ENCODE measurements at regions not wholly inside any gene's neighbourhood (a gene's known extent, or its start where the extent isn't known, plus 50 kb on each side); places are given as distances from the start of the nearest gene placed in this dataset.

DNA sequence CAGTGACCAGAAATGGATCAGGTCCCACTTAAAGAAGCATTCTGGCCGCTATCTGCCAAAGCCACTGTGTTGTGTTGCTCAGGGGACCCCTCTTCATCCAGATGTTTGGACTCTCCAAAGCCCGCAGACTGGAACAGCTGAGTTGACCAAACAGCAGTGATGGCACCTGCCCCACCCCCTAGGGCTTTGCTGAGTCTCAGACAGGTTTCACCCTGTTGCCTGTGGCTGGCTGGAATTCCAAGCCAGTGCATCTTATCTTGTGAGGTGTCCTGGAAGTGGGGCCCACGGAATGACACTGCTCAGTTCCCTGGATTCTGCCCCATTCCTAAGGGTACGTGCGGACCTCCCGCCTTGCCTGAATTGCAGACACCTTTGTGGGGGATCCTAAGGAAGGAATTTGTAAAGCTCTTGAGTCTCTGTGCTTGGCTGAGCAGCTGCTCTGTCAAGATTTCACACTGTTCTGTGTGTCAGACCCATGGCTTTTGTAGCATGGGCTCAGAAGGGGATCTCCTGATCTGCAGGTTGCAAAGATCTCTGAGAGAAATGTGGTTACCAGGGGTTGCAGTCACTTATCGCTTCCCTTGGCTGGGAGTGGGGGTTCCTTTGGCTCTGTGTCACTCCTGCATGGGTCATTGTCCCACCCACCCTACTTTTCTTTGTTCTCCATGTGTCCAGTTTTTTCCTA lies 1707.9 kb upstream of the PCDH10 start:
- Histone ChIP-seq H3K27me3 (no peaks in the 10 kb centered on the region), H3K36me3 (no peaks in the 10 kb centered on the region), H3K27ac (no peak overlapping the region), H3K9me3 (no peaks in the 10 kb centered on the region), H3K4me3 (no peak overlapping the region), H3K4me1 (no peaks in the 10 kb centered on the region)
- no peak for DNase-seq
- intact Hi-C loops (cut with DNase I; ENCODE audit: low total_unique reads), result no loop called here
- TF ChIP-seq, protein P1, sequence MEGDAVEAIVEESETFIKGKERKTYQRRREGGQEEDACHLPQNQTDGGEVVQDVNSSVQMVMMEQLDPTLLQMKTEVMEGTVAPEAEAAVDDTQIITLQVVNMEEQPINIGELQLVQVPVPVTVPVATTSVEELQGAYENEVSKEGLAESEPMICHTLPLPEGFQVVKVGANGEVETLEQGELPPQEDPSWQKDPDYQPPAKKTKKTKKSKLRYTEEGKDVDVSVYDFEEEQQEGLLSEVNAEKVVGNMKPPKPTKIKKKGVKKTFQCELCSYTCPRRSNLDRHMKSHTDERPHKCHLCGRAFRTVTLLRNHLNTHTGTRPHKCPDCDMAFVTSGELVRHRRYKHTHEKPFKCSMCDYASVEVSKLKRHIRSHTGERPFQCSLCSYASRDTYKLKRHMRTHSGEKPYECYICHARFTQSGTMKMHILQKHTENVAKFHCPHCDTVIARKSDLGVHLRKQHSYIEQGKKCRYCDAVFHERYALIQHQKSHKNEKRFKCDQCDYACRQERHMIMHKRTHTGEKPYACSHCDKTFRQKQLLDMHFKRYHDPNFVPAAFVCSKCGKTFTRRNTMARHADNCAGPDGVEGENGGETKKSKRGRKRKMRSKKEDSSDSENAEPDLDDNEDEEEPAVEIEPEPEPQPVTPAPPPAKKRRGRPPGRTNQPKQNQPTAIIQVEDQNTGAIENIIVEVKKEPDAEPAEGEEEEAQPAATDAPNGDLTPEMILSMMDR (IDR thresholded peaks at IDR 0.05), result no peak

- TF ChIP-seq, protein P1 (IDR thresholded peaks at IDR 0.05), result no peak
- H3K27me3 ChIP-seq, result no peaks in the 10 kb centered on the region
- no peak for DNase-seq
- no peak overlapping the region for H3K27ac ChIP-seq
- no peak overlapping the region for H3K4me3 ChIP-seq
- intact Hi-C loops (cut with DNase I; ENCODE audit: low total_unique reads), result no loop called here
- no peaks in the 10 kb centered on the region for H3K4me1 ChIP-seq
- no peaks in the 10 kb centered on the region for H3K9me3 ChIP-seq
- H3K36me3 ChIP-seq, result no peaks in the 10 kb centered on the region
These were observed 1701.2 kb upstream of the PCDH10 start for GRCh38 chr4:131447883-131448282.

- TF ChIP-seq, protein P1 (IDR thresholded peaks at IDR 0.05), result no peak
- Histone ChIP-seq H3K4me3 (no peak overlapping the region), H3K9me3 (no peaks in the 10 kb centered on the region), H3K36me3 (no peaks in the 10 kb centered on the region), H3K27me3 (no peaks in the 10 kb centered on the region), H3K27ac (no peak overlapping the region), H3K4me1 (no peaks in the 10 kb centered on the region)
- DNase-seq, result no peak
- intact Hi-C loops (cut with DNase I; ENCODE audit: low total_unique reads), result no loop called here
These were observed 1698.4 kb upstream of the PCDH10 start for GRCh38 chr4:131450572-131451209.

DNA sequence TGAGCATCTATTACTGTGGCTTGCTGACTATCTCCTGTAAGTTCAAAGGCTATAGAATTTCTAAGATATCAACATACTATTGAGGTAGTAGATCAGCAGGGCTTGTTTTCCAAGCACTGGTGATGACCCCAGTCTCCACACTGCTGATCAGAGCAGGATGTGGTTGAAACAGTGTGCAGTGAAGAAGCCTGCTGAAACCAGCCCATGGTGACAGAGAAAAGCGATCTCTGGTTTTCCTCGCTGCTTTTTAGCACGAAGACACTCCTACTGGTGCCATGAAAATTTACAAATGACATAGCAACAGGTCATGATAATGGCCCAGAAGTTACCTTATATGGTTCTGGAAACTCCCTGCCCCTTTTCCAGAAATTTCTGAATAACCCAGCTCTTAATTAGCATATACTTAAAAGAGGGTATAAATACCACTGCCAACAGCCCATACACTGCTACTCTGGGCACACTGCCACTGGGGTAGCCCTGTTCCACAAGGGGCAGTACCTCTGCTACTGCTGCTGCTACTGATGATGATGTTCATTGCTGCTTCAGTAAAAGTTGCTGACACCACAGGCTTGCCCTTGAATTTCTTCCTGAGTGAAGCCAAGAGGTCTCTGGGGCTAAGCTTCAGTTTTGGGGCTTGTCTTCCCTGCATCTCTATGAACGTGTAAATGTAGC lies 1689.5 kb upstream of the PCDH10 start:
- TF ChIP-seq, protein P1 (IDR thresholded peaks at IDR 0.05), result no peak
- H3K27me3 ChIP-seq, result no peaks in the 10 kb centered on the region
- DNase-seq, result no peak
- no peak overlapping the region for H3K27ac ChIP-seq
- peaks cover 0 to 4% (median 0%) of the 10 kb centered on the region in 3 donors for H3K9me3 ChIP-seq
- H3K36me3 ChIP-seq, result no peaks in the 10 kb centered on the region
- intact Hi-C loops (cut with DNase I; ENCODE audit: low total_unique reads), result no loop called here
- H3K4me1 ChIP-seq, result no peaks in the 10 kb centered on the region
- H3K4me3 ChIP-seq, result no peak overlapping the region

DNA sequence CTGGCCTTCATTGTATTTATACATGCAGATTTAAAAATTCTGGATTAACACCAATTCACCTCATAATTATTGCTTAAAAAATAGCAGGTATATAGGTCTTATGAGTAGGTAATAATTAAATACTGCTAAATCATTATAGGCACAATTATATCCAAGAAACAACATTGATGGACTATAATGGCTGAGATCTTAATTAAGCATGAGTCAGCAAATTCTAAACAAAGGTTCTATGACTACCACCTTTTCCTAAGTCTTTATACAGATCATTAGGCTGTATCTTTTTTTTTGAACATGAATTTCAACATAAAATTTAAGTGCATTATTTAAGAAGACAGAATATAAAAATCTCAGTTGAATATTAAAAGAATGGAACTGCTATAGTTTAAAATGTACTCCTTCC lies 1678.7 kb upstream of the PCDH10 start:
- Histone ChIP-seq H3K4me1 (no peaks in the 10 kb centered on the region), H3K4me3 (no peak overlapping the region), H3K9me3 (no peaks in the 10 kb centered on the region), H3K27ac (no peak overlapping the region), H3K36me3 (no peaks in the 10 kb centered on the region), H3K27me3 (no peaks in the 10 kb centered on the region)
- TF ChIP-seq, protein P1 (IDR thresholded peaks at IDR 0.05), result no peak
- intact Hi-C loops (cut with DNase I; ENCODE audit: low total_unique reads), result no loop called here
- DNase-seq, result no peak
